ENCODE measurements at regions not wholly inside any gene's neighbourhood (a gene's known extent, or its start where the extent isn't known, plus 50 kb on each side); places are given as distances from the start of the nearest gene placed in this dataset.

DNA sequence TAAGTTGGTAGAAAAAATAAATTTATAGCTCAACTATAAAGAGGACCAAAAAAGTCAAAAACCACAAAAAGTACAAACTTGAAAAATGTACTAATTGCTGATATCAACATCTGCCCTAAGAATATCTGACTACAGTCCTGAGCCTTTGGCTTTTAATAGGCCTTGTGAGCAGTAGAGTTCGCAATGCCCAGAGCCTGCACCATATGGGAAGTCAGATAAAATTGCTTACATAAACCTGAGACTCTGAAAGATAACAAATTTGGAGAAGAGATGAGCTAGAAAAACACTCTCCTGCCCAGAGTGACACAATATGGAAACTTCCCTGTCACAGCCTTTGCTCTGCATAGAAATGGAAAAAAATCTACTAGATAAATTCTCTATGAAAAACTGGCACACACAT is 368.0 kb upstream of the GRIN3A start:
- no peak for TF ChIP-seq ZFX (IDR thresholded peaks at IDR 0.05)
- TF ChIP-seq, protein P1, sequence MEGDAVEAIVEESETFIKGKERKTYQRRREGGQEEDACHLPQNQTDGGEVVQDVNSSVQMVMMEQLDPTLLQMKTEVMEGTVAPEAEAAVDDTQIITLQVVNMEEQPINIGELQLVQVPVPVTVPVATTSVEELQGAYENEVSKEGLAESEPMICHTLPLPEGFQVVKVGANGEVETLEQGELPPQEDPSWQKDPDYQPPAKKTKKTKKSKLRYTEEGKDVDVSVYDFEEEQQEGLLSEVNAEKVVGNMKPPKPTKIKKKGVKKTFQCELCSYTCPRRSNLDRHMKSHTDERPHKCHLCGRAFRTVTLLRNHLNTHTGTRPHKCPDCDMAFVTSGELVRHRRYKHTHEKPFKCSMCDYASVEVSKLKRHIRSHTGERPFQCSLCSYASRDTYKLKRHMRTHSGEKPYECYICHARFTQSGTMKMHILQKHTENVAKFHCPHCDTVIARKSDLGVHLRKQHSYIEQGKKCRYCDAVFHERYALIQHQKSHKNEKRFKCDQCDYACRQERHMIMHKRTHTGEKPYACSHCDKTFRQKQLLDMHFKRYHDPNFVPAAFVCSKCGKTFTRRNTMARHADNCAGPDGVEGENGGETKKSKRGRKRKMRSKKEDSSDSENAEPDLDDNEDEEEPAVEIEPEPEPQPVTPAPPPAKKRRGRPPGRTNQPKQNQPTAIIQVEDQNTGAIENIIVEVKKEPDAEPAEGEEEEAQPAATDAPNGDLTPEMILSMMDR (conservative IDR thresholded peaks at IDR 0.05) = no peak
- H3K27ac ChIP-seq = no peak overlapping the region

DNA sequence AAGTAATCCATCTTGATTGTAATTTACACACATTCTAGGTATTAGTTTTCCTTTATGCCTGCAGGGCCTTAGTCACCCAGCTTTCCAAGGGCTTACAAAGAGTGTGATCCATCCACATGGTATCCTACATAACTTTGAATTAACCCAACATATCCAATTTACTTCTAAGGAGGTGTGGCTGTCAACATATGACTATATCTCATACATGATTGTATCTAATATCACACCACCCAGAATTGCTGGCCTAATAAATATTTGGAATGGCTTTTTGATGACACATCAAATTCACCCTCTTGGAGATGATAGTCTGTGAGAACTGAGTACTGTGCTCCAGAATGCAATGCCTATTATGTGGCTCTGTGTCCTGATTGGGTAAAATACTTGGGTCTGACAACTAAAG is 363.3 kb upstream of the GRIN3A start:
- TF ChIP-seq ZFX (IDR thresholded peaks at IDR 0.05) = no peak
- TF ChIP-seq, protein P1 (conservative IDR thresholded peaks at IDR 0.05) = no peak
- H3K27ac ChIP-seq = no peak overlapping the region

DNA sequence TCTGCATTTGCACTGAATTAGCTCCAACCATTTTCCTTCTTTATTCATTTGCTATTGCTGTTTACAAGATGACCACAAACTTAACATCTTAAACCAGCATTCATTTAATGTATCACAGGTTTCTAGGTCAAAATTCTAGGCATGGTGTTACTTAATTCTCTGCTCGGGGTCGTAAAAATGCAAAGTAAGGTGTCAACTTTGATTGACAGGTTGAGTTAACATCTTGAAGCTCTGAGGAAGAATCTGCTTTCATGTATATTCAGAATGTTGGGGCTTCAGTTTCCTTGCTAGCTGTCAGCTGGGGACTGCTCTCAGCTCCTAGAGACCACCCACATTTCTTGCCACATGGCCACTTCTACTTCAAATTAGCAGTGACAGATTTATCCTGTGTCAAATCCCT is 348.7 kb upstream of the GRIN3A start:
- no peak overlapping the region for H3K27ac ChIP-seq
- TF ChIP-seq, protein P1 (conservative IDR thresholded peaks at IDR 0.05) = no peak
- no peak for TF ChIP-seq ZFX (IDR thresholded peaks at IDR 0.05)

DNA sequence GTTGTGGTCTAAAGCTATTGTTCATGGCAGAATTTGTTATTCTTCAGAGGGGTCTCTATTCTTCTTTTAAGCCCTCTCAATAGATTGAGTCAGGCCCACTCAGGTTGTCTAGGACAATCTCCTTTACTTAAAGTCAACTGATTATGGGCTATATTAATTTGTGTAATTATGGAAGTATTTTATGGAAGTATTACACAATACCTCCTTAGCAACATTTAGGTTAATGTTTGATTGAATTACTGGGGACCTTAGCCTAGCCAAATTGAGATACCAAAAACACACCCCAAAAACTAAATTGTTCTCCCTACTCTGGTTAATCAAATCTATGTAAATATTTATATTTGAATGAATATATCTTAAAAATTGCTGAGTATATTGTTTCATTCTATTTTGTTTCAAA is 347.1 kb upstream of the GRIN3A start:
- TF ChIP-seq, protein P1 (conservative IDR thresholded peaks at IDR 0.05) = no peak
- no peak for TF ChIP-seq ZFX (IDR thresholded peaks at IDR 0.05)
- H3K27ac ChIP-seq = no peak overlapping the region

- TF ChIP-seq, protein P1 (conservative IDR thresholded peaks at IDR 0.05) = no peak
- no peak for TF ChIP-seq ZFX (IDR thresholded peaks at IDR 0.05)
- H3K27ac ChIP-seq = no peak overlapping the region
These were observed 333.8 kb upstream of the GRIN3A start for GRCh38 chr9:102072059-102072764.

DNA sequence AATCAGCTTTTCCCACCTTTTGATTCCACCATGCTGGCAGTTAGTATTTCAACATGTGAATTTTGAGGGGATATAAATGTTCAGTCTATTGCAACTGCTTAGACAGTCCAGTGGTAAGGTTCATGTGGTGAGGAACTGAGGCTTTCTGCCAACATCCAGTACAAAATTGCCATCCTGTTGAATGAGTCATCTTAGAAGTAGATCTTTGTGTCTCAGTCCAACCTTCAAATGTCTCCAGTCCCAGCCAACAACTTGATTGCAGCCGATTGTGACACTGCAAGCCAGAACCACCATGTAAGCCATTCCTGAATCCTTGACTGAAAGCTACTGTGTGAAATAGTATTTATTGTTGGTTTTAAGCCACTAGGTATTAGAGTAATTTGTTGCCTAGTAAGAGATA is 331.5 kb upstream of the GRIN3A start:
- H3K27ac ChIP-seq = no peak overlapping the region
- TF ChIP-seq, protein P1 (conservative IDR thresholded peaks at IDR 0.05) = no peak
- TF ChIP-seq ZFX (IDR thresholded peaks at IDR 0.05) = no peak

DNA sequence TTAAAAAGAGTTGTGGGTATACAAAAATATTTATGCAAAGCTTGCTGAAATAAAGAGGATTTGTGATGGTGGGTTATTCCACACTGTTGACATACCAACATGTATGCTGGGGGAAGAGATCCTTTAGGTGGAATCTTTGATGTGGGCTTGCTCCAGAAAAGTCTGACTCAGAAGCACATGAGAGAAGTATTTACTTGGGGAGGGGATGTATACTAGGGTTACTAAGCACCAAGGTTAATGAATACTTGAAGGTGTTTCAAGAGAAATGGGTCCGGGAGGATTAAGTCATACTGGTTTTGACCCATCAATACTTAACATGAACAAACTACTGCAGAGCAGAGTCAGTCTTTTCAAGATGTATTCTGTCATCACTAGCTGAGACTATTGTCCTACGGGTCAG is 316.4 kb upstream of the GRIN3A start:
- TF ChIP-seq, protein P1 (conservative IDR thresholded peaks at IDR 0.05) = no peak
- TF ChIP-seq ZFX (IDR thresholded peaks at IDR 0.05) = no peak
- no peak overlapping the region for H3K27ac ChIP-seq

All from C4-2B (cell line).